GM21576 (cell line): ENCODE measurements at regions not wholly inside any gene's neighbourhood (a gene's known extent, or its start where the extent isn't known, plus 50 kb on each side); places are given as distances from the start of the nearest gene placed in this dataset.
"Not testable (repeated sequence)": the region's sequence is repeated elsewhere in the genome, so short reads cannot be mapped to it uniquely, and the experiment has no call there.

Experiments
- ATAC-seq: cut with Tn5 transposase; IDR thresholded peaks from one replicate; pipeline ENCODE4 v1.9.1; 2021; ENCODE audit warnings: mild to moderate bottlenecking, moderate library complexity; ENCODE audit not compliant: unreplicated experiment

DNA sequence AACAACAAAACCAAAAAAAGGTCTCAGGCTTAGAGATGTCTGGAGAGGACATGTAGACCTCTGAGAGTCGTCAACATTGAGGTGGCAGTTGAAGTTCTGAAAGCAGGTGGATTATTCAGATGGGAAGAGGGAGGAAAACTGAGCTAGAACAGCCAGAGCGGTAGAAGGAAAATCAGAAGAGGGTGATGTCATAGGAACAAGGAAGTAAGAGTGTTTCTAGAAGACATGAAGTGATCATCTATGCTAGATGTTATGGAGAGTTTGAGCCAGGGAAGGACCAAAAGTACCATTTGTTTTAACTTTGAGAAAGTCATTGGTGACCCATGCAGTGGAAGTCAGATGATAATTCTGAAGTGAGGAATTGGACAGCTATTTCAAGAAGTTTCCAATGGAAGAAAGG is 316.2 kb upstream of the RGS6 start:
- no peak for ATAC-seq

DNA sequence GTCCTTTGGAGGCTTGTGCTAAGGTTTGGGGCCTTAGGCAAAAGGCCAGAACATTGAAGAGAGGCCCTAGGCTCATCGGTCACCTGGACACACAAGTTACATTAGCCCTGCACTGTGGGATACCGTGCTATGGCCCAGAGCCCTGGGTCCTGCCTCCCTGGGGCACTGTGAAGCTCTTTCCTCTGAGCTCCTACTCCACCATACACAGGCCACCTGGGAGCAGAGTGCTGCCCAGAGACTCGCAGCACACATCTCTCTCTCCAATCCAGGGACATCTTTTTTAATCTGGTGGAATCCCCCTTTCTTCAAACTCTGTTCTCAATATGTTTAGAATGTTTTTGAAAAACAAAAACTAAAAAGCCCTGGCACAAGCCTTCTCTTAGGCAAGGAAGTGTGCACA is 314.2 kb upstream of the RGS6 start:
- ATAC-seq = no peak

DNA sequence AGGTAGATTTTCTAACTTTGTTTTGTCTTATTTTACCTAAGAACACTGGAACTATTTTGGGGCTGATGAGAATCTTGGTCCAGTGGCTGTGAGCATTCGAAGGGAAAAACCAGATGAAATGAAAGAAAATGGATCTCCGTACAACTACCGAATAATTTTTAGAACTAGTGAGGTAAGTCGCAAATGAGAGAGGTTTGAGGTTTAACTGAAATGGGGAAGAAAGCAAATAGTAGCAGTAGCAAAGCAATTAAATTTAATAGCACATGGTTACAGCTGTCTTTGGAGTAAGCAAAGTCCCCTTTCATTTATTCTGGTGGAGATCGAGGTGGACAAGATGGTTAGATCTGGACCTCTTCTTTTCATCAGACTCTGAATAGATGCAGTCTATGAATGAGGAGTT is 313.5 kb upstream of the RGS6 start:
- ATAC-seq = no peak

DNA sequence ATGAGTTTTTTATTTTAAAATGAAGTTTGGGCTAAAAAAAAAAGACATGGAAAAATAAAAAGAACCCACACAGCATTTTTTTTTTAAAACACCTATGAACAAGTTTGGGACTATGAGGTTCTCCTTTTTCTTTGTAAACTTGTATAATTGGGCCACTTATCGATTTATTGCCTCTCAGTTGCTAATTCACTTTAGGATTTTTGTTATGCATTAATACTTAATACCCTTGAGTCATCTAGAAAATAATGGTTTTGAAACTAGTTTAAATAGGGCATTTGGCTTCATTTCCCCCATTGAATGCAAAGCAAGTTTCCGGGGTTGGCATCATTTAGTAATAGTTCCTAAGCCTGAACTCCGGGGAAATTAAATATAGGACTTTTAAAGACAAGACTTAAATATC is 312.8 kb upstream of the RGS6 start:
- ATAC-seq = no peak

DNA sequence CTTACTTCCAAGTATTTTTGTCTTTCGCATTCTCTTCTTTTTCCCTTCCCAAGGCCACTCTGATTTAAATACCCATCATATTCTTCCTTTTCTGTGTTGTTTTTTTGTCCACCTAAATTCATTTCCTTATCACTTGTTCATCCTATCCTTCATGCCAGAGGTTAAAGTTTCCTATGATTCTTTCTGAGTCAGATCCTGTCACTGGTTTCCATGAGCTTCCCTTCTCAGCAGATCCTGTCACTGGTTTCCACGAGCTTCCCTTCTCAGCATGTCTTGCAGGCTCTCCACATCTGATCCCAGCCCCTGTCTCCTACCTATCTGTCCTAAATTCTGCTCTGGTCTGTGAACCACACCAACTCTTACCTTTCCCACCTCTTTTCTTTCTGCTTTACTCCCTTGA is 311.8 kb upstream of the RGS6 start:
- ATAC-seq = no peak

DNA sequence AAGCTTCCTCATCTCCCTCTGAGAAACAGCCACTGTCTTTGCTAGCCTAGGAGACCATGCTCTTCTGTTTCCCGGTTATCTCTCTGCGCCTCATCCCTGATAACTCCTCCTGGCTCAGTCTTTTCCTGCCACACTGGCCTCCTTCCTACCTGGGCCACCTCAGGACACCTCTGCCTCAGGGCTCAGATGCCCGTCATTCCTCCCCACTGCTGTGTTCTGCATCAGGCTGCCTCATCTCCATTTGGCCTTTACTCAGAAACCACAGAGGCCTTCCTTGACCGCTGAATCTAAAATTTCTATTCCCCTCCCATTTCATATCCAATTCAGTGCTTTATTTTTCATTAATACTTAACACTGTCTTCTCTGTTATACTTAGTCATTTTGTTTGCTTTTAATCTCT is 311.0 kb upstream of the RGS6 start:
- no peak for ATAC-seq

DNA sequence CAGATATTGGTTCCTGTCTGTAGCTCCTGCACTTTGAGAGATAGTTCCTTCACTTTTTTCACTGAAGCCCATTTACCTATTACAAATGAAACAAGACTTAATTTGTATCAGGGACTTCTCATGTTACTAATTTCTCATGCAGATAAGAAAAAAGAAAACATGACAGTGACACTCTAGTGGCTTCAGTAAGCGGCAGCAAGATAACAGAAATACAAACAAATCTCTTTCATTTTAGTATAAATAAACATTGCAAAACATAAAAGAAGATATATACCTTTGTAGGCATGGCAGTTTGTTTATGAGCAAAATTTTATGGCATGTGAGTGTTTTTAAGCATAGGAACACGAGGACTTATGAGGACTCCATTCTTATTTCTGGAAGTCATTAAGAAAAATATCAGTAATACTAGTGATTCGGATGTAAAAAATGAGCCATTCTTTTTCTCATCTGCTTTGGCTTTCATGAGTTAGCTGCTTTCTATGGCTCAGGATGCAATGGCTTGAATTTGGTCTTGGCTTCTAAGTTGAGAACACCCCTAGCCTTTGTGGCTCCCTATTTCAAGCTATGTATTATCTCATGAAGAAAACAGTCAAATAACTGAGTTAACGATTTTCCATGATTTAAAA is 310.1 kb upstream of the RGS6 start:
- ATAC-seq = no peak

DNA sequence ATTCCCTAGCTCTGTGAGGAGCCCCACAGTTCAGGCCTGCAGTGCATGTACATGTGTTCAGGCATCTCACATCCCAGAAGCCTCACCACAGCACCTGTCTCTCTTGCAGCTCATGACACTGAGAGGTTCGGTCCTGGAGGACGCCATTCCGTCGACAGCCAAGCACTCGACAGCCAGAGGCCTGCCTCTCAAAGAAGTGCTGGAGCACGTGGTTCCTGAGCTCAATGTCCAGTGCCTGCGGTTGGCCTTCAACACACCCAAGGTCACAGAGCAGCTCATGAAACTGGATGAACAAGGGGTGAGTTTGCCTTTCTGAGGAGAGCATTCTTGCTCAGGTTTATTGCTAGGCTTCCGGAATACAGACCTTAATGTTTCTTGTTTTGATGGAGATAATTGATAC is 308.3 kb upstream of the RGS6 start:
- ATAC-seq = no peak

DNA sequence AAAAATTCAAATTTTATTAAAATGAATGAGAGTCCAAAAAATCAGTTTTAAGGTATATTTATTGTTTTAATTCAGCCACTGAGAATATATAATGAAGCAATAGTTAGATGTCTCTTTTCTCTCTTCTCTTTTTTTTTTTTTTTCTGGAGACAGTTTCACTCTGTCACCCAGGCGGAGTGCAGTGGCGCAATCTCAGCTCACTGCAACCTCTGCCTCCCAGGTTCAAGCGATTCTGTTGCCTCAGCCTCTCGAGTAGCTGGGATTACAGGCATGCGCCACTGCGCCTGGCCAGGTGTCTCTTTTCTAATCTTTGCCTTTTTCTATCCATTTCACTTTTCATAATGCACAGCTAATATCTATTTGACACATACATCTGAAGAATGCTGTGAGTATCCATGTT is 307.1 kb upstream of the RGS6 start:
- no peak for ATAC-seq

DNA sequence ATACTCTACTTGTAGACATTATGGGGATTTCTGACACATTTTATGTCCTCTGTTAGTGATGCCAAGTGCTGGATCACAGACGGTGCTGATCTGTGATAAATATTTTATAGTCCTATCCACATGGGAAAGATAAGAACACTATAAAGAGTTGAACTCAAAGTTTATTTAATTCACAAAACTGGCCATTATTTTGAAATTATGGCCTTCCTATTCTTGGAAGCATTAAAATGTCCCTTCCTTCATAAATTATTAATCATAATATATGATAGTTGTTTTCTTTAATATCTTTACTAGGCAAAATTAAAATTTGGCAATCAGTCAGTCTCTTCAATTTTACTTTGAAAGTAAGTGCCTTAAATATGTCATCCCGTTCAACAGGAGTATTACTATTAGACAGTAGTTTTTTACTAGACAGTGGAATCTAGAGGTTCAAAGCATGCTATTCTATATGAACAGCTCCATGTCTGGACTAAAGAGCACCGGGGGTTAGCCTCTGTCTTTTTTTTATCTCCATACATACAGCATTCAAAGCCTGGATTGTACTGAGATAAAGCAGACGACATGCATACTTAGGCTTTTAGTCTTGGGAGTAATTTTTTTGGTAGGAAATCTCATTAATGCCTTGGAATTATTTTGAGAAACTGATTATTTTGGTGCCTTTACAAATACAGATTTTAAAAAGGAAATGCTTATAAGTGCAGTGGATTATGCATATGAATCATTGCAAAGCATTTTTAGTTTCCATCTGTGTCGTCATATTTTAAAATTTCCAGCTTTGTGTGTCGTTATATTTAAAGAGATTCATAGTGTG is 306.1 kb upstream of the RGS6 start:
- no peak for ATAC-seq

DNA sequence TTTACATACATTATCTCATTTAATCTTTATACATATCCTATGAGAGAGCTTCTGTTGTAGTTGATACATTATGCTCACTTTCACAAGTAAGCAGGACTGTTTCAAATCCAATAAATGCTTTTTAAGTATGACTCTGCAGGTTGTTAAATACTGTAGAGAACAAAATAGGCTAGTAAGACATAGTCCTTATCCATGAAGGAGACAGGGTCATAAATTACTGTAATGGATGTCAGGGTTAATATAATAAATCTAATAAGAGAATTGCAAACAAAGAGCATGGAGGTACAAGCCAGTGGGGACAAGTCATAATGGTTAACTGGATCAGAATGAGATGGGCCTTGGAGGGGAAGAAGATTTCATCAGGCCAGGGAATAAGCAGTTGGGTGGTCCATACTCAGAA is 303.8 kb upstream of the RGS6 start:
- no peak for ATAC-seq

DNA sequence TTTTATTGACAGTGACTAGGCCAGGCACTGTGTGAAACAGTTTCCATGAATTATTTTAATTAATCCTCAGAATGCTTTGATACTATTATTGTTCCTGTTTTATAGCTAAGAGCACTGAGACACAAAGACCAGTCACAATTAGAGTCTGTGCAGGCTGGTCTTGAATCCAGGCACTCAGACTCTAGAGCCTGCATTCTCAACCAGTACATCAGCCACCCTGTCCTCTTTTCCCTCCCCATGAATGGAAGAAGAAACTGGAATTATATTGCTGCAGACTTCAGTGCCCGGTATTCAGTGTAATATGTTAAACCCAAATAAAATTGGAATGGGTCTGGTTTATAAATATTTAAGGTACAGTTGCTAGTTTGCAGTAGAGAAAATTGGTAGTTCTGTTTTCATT is 303.0 kb upstream of the RGS6 start:
- no peak for ATAC-seq

DNA sequence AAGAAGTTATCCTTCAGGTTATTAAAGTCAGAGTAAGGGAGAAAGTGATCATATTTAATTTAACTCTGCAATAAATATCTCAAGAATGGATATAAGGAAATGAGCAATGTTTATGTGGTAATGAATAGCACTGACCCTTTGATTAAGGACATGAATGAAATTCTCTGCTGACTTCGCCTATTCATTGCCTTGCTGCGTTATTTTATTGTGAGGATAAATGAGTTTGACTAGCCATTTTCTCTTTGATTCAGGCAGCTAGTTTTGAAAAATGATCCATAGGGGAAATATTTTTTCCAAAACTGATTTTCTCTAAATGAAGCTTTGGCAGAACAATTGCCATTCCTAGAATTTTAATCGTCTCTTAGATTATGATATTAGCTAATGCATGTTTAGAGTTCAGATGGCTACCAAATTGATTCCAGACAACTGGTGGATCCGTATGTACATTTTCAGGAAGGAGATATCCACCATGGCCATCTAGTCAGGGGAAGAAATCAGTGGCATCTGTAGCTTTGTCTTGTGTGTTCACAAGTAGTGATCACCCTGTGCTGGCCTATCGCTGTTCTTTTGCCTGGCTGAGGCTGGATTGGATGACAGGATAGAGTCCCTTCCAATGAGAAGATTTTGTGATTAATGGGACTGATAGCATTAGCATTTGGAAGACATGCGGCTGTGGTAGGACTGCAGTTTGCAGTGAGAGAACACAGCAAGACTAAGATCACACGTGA is 302.3 kb upstream of the RGS6 start:
- ATAC-seq = no peak

DNA sequence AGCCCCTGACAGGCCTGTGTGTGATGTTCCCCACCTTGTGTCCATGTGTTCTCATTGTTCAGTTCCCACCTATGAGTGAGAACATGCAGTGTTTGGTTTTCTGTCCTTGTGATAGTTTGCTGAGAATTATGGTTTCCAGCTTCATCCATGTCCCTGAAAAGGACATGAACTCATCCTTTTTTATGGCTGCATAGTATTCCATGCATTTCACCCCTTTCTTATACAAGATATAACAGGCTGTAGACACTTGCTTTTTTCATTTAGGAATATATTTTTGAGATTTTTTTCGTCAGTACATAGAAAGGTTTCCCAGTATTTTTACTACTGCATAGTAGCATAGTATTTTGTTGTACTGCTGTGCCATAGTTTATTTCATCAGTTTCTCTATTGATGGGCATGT is 301.2 kb upstream of the RGS6 start:
- not testable (repeated sequence) for ATAC-seq

DNA sequence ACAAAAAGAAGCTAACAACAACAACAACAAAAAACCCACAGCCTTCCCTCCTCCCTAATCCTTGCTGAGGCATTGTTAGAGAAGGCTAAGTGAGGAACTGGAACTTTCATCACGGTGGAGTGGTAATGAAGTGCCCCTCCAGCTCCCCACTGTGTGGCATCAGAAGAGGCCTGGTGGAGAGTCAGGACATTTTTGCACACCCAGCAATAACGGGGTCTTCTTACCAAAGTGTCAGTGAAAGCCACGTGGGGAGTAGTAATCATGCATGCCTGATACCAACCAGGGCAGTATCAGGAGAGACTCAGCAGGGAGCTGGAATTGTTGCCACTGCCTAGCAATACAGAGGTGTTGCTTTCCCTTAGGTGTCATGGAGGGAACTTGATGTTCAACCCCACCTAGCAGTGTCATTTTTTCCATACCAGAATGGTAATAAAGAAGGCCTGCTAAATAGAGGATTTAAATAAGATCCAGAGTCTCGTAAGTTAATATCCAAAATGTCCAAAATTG is 299.7 kb upstream of the RGS6 start:
- no peak for ATAC-seq

DNA sequence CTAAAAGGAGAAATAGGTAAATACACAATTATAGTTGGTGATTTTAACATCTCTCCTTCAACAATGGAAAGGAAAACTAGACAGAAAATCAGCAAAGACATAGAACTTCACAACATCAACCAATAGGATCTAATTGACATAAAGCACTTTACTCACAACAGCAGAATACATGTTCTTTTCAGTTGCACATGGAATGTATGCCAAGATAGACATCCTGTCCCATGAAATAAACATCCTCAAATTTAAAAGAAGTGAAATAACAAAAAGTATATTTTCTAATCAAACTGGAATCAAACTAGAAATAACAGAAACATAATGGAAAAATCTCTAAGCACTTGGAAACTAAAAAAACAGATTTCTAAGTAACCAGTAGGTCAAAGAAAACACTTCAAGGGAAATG is 296.2 kb upstream of the RGS6 start:
- ATAC-seq = no peak

DNA sequence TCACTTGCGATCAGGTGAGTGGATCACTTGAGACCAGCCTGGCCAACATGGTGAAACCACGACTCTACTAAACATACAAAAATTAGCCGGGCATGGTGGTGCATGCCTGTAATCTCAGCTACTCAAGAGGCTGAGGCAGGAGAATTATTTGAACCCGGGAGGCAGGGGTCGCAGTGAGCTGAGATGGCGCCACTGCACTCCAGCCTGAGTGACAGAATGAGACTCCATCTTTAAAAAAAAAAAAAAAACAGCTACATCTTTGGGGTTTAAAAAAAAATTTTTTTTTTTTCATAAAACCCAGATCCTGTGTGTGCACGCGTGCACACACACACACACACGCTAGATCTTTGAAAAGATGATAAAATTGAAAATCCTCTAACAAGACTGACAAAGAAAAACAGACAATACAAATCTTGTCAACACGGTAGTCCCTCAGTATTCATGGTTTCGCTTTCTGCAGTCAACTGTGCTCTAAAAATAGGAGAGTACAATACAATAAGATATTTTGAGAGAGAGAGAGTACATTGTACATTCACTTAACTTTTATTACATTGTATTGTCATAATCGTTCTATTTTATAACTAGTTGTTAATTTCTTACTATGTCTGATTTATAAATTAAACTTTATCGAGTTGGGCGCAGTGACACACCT is 295.3 kb upstream of the RGS6 start:
- ATAC-seq = no peak

DNA sequence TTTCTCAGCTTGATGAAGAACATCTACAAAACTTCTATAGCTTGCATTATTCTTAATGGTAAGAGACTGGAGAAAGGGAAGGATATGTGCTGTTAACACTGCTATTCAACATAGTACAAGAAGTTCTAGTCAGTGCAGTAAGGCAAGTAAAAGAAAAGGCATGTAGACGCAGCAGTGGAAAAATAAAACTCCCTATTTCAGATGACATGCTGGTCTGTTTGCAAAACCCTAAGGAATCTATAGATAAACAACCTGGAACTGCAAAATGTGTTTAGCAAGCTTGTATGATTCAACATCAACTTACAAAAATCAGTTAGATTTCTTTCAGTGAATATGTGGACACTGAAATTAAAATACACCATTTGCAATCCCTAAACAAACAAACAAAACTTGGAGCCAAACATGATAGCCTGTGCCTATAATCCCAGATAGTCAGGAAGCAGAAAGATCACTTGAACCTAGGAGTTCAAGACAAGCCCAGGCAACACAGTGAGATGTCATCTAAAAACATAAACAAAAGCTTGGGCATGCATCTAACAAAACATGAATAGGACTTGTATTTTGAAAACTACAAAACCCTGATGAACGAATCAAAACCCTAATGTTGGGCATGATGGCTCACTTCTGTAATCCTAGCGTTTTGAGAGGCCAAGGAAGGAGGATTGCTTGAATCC is 293.6 kb upstream of the RGS6 start:
- no peak for ATAC-seq

DNA sequence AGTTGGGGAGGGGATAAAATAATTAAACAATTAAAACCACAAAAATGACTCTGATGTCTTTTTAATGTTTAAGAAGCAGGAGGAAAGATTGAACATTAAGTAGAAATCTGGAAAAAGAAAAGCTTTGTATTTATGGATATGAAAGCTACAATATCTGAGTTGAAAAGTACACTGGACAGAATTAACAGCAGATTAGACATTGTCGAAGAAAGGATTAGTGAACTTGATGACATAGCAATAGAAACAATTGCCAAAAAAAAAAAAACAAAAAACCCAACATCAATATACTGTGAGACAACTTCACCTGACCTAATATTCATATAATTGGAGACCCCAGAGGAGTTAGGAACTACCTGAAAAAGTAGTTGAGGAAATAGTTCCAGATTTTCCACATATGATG is 289.5 kb upstream of the RGS6 start:
- ATAC-seq = no peak

DNA sequence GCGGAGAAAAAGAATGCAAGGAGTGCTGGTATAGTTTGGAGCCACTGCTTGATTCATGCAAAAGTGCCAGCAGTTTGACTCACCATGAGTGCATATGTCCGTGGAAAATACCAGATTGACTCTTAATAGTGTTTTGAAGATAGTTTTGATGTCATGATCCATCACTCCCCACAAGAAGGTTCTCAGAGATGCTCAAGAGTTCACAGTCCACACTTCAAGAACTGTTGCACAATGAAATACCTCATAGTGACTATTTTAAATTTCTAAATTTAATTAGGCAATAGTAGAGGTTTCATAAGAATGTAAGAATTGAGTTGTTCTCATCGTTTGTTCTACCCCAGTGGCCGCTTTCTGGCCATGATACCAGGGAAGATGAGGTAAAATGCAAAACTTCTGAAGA is 286.6 kb upstream of the RGS6 start:
- ATAC-seq = no peak

DNA sequence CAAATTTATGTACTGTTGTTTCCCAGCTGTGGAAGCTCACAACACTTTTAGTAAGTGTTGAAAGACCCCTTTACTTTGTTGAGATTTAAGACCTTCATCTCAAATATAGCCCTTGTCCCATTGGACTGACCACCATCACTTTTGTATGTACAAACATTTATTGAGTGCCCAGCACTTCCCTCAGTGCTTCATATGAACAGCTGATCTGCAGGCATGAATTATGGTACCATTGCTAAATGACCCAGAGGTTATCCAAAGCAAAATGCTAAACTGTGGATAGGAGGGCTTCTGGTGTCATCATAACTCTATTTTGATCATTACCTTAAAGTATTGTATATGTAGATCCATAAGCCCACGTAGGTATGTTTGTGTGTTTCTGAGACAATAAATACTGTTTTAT is 285.7 kb upstream of the RGS6 start:
- ATAC-seq = no peak
